HUES64 (cell line): ENCODE measurements at regions not wholly inside any gene's neighbourhood (a gene's known extent, or its start where the extent isn't known, plus 50 kb on each side); places are given as distances from the start of the nearest gene placed in this dataset.
"Not testable (repeated sequence)": the region's sequence is repeated elsewhere in the genome, so short reads cannot be mapped to it uniquely, and the experiment has no call there.

Experiments used
- H3K27ac ChIP-seq: 2 replicates; pipeline ENCODE4 v1.7.0; 2013; ENCODE audit warnings: low read depth, low read length, inconsistent platforms
- H3K27me3 ChIP-seq: 2 replicates; pipeline ENCODE4 v1.6.1; 2013; ENCODE audit warnings: mild to moderate bottlenecking, low read length; ENCODE audit not compliant: insufficient read depth
- H3K36me3 ChIP-seq: 2 replicates; pipeline ENCODE4 v1.6.1; 2013; ENCODE audit warnings: mild to moderate bottlenecking, low read length; ENCODE audit not compliant: insufficient read depth
- H3K4me1 ChIP-seq: 2 replicates; pipeline ENCODE4 v1.6.1; 2013; ENCODE audit warnings: mild to moderate bottlenecking, low read length, moderate library complexity; ENCODE audit not compliant: insufficient read depth
- H3K4me3 ChIP-seq: 2 replicates; pipeline ENCODE4 v1.5.1; 2013; ENCODE audit warnings: mild to moderate bottlenecking, low read length, moderate library complexity
- H3K9ac ChIP-seq: 2 replicates; pipeline ENCODE4 v1.6.1; 2013; ENCODE audit warnings: mild to moderate bottlenecking, low read depth, low read length
- H3K9me3 ChIP-seq: 2 replicates; pipeline ENCODE4 v1.6.1; 2013; ENCODE audit warnings: low read depth, low read length; ENCODE audit not compliant: insufficient read depth
- WGBS: fragments of 150-250, 120-280 bp; methylation state at CpG from one replicate; pipeline ENCODE4 v1.1.7; 2013; ENCODE audit warnings: missing lambda C conversion rate; 5-methylcytosine and 5-hydroxymethylcytosine counted together

- WGBS, result no CpG with 5 or more reads among the region's 2 CpGs
- not testable (repeated sequence) for H3K27ac ChIP-seq, H3K36me3 ChIP-seq, H3K9ac ChIP-seq, H3K4me3 ChIP-seq, H3K27me3 ChIP-seq, H3K4me1 ChIP-seq, H3K9me3 ChIP-seq
These were observed 130.1 kb upstream of the NBPF26 start for GRCh38 chr1:120593648-120594047.

GRCh38 chr1:120598331-120598951 is 125.3 kb upstream of the NBPF26 start:
- not testable (repeated sequence) for H3K4me1 ChIP-seq, H3K27ac ChIP-seq, H3K4me3 ChIP-seq, H3K9ac ChIP-seq, H3K27me3 ChIP-seq, H3K9me3 ChIP-seq, H3K36me3 ChIP-seq
- WGBS, result no CpG with 5 or more reads among the region's 4 CpGs

- not testable (repeated sequence) for H3K9ac ChIP-seq, H3K27ac ChIP-seq, H3K36me3 ChIP-seq, H3K4me1 ChIP-seq, H3K4me3 ChIP-seq, H3K9me3 ChIP-seq, H3K27me3 ChIP-seq
- no CpG with 5 or more reads among the region's 3 CpGs for WGBS
These were observed 124.2 kb upstream of the NBPF26 start for GRCh38 chr1:120599511-120599910.

GRCh38 chr1:120600442-120601041 is 123.2 kb upstream of the NBPF26 start:
- H3K4me3 ChIP-seq, H3K4me1 ChIP-seq, H3K9me3 ChIP-seq, H3K36me3 ChIP-seq, H3K9ac ChIP-seq, H3K27me3 ChIP-seq, H3K27ac ChIP-seq: not testable (repeated sequence)
- no CpG with 5 or more reads among the region's 3 CpGs for WGBS

- H3K36me3 ChIP-seq, H3K4me1 ChIP-seq, H3K27me3 ChIP-seq, H3K9me3 ChIP-seq, H3K4me3 ChIP-seq, H3K9ac ChIP-seq, H3K27ac ChIP-seq: not testable (repeated sequence)
- WGBS, result no CpG with 5 or more reads among the region's 3 CpGs
These were observed 115.9 kb upstream of the NBPF26 start for GRCh38 chr1:120607882-120608281.

GRCh38 chr1:120608314-120609014 is 115.3 kb upstream of the NBPF26 start:
- not testable (repeated sequence) for H3K27ac ChIP-seq, H3K27me3 ChIP-seq, H3K9ac ChIP-seq, H3K36me3 ChIP-seq, H3K4me3 ChIP-seq, H3K4me1 ChIP-seq, H3K9me3 ChIP-seq
- WGBS, result no CpG with 5 or more reads among the region's 8 CpGs

GRCh38 chr1:120609015-120609573 is 114.7 kb upstream of the NBPF26 start:
- H3K9me3 ChIP-seq, H3K4me3 ChIP-seq, H3K9ac ChIP-seq, H3K27ac ChIP-seq, H3K36me3 ChIP-seq, H3K4me1 ChIP-seq, H3K27me3 ChIP-seq: not testable (repeated sequence)
- WGBS, result no CpG with 5 or more reads among the region's 3 CpGs

GRCh38 chr1:120609834-120610233 is 113.9 kb upstream of the NBPF26 start:
- not testable (repeated sequence) for H3K36me3 ChIP-seq, H3K27ac ChIP-seq, H3K9me3 ChIP-seq, H3K27me3 ChIP-seq, H3K4me3 ChIP-seq, H3K4me1 ChIP-seq, H3K9ac ChIP-seq
- WGBS, result no CpG with 5 or more reads among the region's 6 CpGs

GRCh38 chr1:120614931-120615639 is 108.7 kb upstream of the NBPF26 start:
- H3K9me3 ChIP-seq, H3K9ac ChIP-seq, H3K27ac ChIP-seq, H3K36me3 ChIP-seq, H3K4me3 ChIP-seq, H3K27me3 ChIP-seq, H3K4me1 ChIP-seq: not testable (repeated sequence)
- WGBS, result no CpG with 5 or more reads among the region's 4 CpGs

GRCh38 chr1:120617493-120617892 is 106.3 kb upstream of the NBPF26 start:
- not testable (repeated sequence) for H3K4me3 ChIP-seq, H3K4me1 ChIP-seq

More at GRCh38 chr1:120617493-120617892, 106.3 kb upstream of the NBPF26 start:
- not testable (repeated sequence) for H3K36me3 ChIP-seq, H3K27me3 ChIP-seq, H3K9me3 ChIP-seq, H3K9ac ChIP-seq, H3K27ac ChIP-seq
- WGBS, result no CpG with 5 or more reads among the region's 3 CpGs
